SK-N-SH (cell line): ENCODE measurements at regions not wholly inside any gene's neighbourhood (a gene's known extent, or its start where the extent isn't known, plus 50 kb on each side); places are given as distances from the start of the nearest gene placed in this dataset.

ENCODE experiments used
- CTCF ChIA-PET: fragments of 300-600, 350-600 bp; formaldehyde crosslinking; extraction: SDS; loops from one replicate; lab custom pipeline; 2021; lab: Yijun Ruan, JAX
- POLR2A ChIA-PET: fragments of 350-600 bp; sonication (Branson Sonifier 250); formaldehyde crosslinking; extraction: SDS; loops from one replicate; lab custom pipeline; 2020; ENCODE audit warnings: antibody characterized with exemption, inconsistent platforms; lab: Yijun Ruan, JAX
- DNase-seq: peaks from one replicate; pipeline ENCODE4 v3.0.0; 2012
- H2AFZ ChIP-seq: fragments of 200-600 bp; sonication (generic); 2 replicates; pipeline ENCODE4 v1.8.1; 2016; ENCODE audit warnings: antibody characterized with exemption, mild to moderate bottlenecking, low read depth
- H3F3A ChIP-seq: fragments of 200-600 bp; sonication (generic); replicated peaks from 2 replicates; pipeline ENCODE3; 2016; ENCODE audit warnings: antibody characterized with exemption, mild to moderate bottlenecking; ENCODE audit not compliant: insufficient read depth
- H3K27ac ChIP-seq, 2 experiments: fragments of 200-500 bp in 1 of 2; fragments of 200-600 bp in 1 of 2; sonication (Bioruptor generic) in 1 of 2; sonication (generic), shearing (Covaris generic) in 1 of 2; 2 replicates each; pipeline versions ENCODE4 v1.5.1 to v1.6.1; 2014 to 2016; ENCODE audit warnings: low read depth in 2 of 2, inconsistent platforms in 1 of 2, low read length in 1 of 2, mild to moderate bottlenecking in 1 of 2, mixed read lengths in 1 of 2
- H3K27me3 ChIP-seq: fragments of 200-600 bp; sonication (generic), shearing (Covaris generic); 2 replicates; pipeline ENCODE4 v1.6.1; 2016; ENCODE audit warnings: mixed run types; ENCODE audit not compliant: insufficient read depth
- H3K36me3 ChIP-seq, 2 experiments: fragments of 200-500 bp in 1 of 2; fragments of 200-600 bp in 1 of 2; sonication (Bioruptor generic) in 1 of 2; sonication (generic) in 1 of 2; replicated peaks in 1 of 2; 2 replicates each; pipeline versions ENCODE3 to v1.5.1; 2014 to 2016; ENCODE audit warnings: low read length in 1 of 2, mild to moderate bottlenecking in 1 of 2; ENCODE audit not compliant: insufficient read depth in 2 of 2, control insufficient read depth in 1 of 2
- H3K4me1 ChIP-seq, 2 experiments: fragments of 200-500 bp in 1 of 2; fragments of 200-600 bp in 1 of 2; sonication (Bioruptor generic) in 1 of 2; sonication (generic), shearing (Covaris generic) in 1 of 2; 2 replicates each; pipeline versions ENCODE4 v1.5.1 to v1.6.1; 2014 to 2016; ENCODE audit warnings: low read depth in 1 of 2, low read length in 1 of 2, mixed run types in 1 of 2; ENCODE audit not compliant: insufficient read depth in 2 of 2, control insufficient read depth in 1 of 2
- H3K4me2 ChIP-seq: fragments of 200-600 bp; sonication (generic), shearing (Covaris generic); 2 replicates; pipeline ENCODE4 v1.6.1; 2017; ENCODE audit warnings: mixed run types
- H3K4me3 ChIP-seq, 2 experiments: fragments of 200-500 bp in 1 of 2; fragments of 200-600 bp in 1 of 2; sonication (Bioruptor generic) in 1 of 2; sonication (generic), shearing (Covaris generic) in 1 of 2; 2 replicates each; pipeline versions ENCODE4 v1.5.1 to v1.8.1; 2014 to 2016; ENCODE audit warnings: low read depth in 2 of 2, inconsistent platforms in 1 of 2, low read length in 1 of 2, mild to moderate bottlenecking in 1 of 2, mixed read lengths in 1 of 2, moderate library complexity in 1 of 2
- H3K79me2 ChIP-seq: fragments of 200-600 bp; sonication (generic); 2 replicates; pipeline ENCODE4 v1.8.1; 2017; ENCODE audit warnings: mild to moderate bottlenecking; ENCODE audit not compliant: insufficient read depth
- H3K9ac ChIP-seq: fragments of 200-600 bp; sonication (generic); 2 replicates; pipeline ENCODE4 v1.6.1; 2017; ENCODE audit warnings: mixed run types
- H3K9me2 ChIP-seq: fragments of 200-600 bp; sonication (generic); 2 replicates; pipeline ENCODE4 v1.6.1; 2017; ENCODE audit warnings: mixed run types
- H3K9me3 ChIP-seq: fragments of 200-600 bp; sonication (generic); 2 replicates; pipeline ENCODE4 v1.6.1; 2017; ENCODE audit warnings: mixed run types, mild to moderate bottlenecking, moderate library complexity
- H4K20me1 ChIP-seq: fragments of 200-600 bp; sonication (generic); 2 replicates; pipeline ENCODE4 v1.6.1; 2017; ENCODE audit warnings: mild to moderate bottlenecking, mixed run types; ENCODE audit not compliant: insufficient read depth
- EP300 ChIP-seq, 2 experiments: IDR thresholded peaks; 2 replicates each; pipeline versions ENCODE4 v1.4.0 to v1.6.1; 2012; ENCODE audit warnings: borderline replicate concordance in 1 of 2, low read depth in 1 of 2, low read length in 1 of 2
- EZH2phosphoT487 ChIP-seq: fragments of 200-600 bp; sonication (generic); IDR thresholded peaks from 2 replicates; pipeline ENCODE4 v1.6.1; 2017; ENCODE audit warnings: low read depth, mixed run types, mild to moderate bottlenecking, antibody characterized with exemption, moderate library complexity, borderline replicate concordance
- FOXJ3 ChIP-seq: sonication (generic); formaldehyde crosslinking; IDR thresholded peaks from 2 replicates; pipeline ENCODE4 v1.5.1; 2020; ENCODE audit warnings: mild to moderate bottlenecking, missing genetic modification reagents
- GABPA ChIP-seq: IDR thresholded peaks from 2 replicates; pipeline ENCODE4 v1.4.0; 2012; ENCODE audit warnings: low read depth, mild to moderate bottlenecking
- MEF2A ChIP-seq: IDR thresholded peaks from 2 replicates; pipeline ENCODE4 v1.4.0; 2012; ENCODE audit warnings: low read depth, borderline replicate concordance
- MXI1 ChIP-seq: IDR thresholded peaks from 2 replicates; pipeline ENCODE4 v1.6.1; 2012; ENCODE audit warnings: mild to moderate bottlenecking, low read depth, low read length, improper control_type of control experiment
- NFIC ChIP-seq: IDR thresholded peaks from 2 replicates; pipeline ENCODE4 v1.4.0; 2012; ENCODE audit warnings: borderline replicate concordance
- NRF1 ChIP-seq: IDR thresholded peaks from 2 replicates; pipeline ENCODE4 v1.6.1; 2012; ENCODE audit warnings: low read depth, mild to moderate bottlenecking, low read length
- RCOR1 ChIP-seq: fragments of 150-350 bp; IDR thresholded peaks from 2 replicates; pipeline ENCODE4 v1.6.1; 2017; ENCODE audit warnings: antibody characterized with exemption, low read length
- RFX5 ChIP-seq: IDR thresholded peaks from 2 replicates; pipeline ENCODE4 v1.6.1; 2012; ENCODE audit warnings: mild to moderate bottlenecking, improper control_type of control experiment, low read length
- RXRA ChIP-seq: IDR thresholded peaks from 2 replicates; pipeline ENCODE4 v1.4.0; 2012; ENCODE audit warnings: low read depth, mild to moderate bottlenecking, borderline replicate concordance
- TAF1 ChIP-seq: IDR thresholded peaks from 2 replicates; pipeline ENCODE4 v1.6.1; 2012; ENCODE audit warnings: low read depth, mild to moderate bottlenecking, low read length, moderate library complexity, borderline replicate concordance
- TEAD4 ChIP-seq: IDR thresholded peaks from 2 replicates; pipeline ENCODE4 v1.4.0; 2012; ENCODE audit warnings: mild to moderate bottlenecking, borderline replicate concordance; ENCODE audit not compliant: insufficient read depth
- WGBS: methylation state at CpG from one replicate; pipeline ENCODE4 v1.1.6; 2017; ENCODE audit warnings: low lambda C conversion rate; 5-methylcytosine and 5-hydroxymethylcytosine counted together
- TF ChIP-seq, protein P1 (sequence below): IDR thresholded peaks from 2 replicates; pipeline ENCODE4 v1.4.0; 2012; ENCODE audit warnings: low read depth
- TF ChIP-seq, protein P2 (sequence below): IDR thresholded peaks from 2 replicates; pipeline ENCODE4; 2012
- TF ChIP-seq, protein P3 (sequence below): fragments of 150-350 bp; IDR thresholded peaks from 2 replicates; pipeline ENCODE4 v1.6.1; 2016; ENCODE audit warnings: mild to moderate bottlenecking, low read depth, low read length
- TF ChIP-seq, protein P4 (sequence below): fragments of 200-600 bp; sonication (generic); IDR thresholded peaks from 2 replicates; pipeline ENCODE4 v1.6.1; 2017; ENCODE audit warnings: antibody characterized with exemption, mild to moderate bottlenecking, moderate library complexity
- TF ChIP-seq, protein P5 (sequence below): IDR thresholded peaks from 2 replicates; pipeline ENCODE4 v1.4.0; 2012; ENCODE audit warnings: low read depth, borderline replicate concordance

DNA sequence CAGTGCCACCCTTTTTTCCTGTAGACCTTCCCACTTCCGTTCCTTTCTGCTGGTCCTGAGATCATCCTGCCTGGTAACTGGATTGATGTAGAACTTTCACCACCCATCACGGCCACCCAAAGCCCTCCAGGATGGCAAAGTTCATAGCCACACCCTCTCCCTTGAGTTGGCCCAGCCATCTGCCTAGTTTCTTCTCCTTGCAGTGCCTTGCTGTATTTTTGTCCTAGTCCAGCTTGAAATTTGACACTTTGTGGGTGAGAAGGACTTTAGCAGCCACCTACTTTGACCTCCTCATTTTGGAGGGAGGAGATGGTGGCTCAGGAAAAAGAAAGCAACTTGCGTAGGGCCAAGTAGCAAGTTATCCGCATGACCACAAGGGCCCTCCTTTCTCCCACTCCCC lies 140.7 kb downstream of the BUB3 start:
- Histone ChIP-seq H3K36me3 (no peaks in the 10 kb centered on the region), H3K9me3 (no peaks in the 10 kb centered on the region), H3K9me2 (no peaks in the 10 kb centered on the region)
- WGBS: 51% methylated on average over 4 of the region's 4 CpGs
- TF ChIP-seq EZH2phosphoT487: no peak
- no peak for TF ChIP-seq TEAD4
- TF ChIP-seq RXRA: no peak
- TF ChIP-seq, all 33 proteins: peak for 0
- no peaks in the 10 kb centered on the region for H4K20me1 ChIP-seq
- POLR2A ChIA-PET: no interaction called here
- H3K4me1 ChIP-seq: peaks cover 0 to 9% of the 10 kb centered on the region in 2 experiments; a peak in 2 of 4 replicates
- H3K4me2 ChIP-seq: no peak overlapping the region
- H3K27me3 ChIP-seq: no peaks in the 10 kb centered on the region
- H3K27ac ChIP-seq: no peak overlapping the region
- H3F3A ChIP-seq: no peaks in the 10 kb centered on the region
- no peak overlapping the region for H2AFZ ChIP-seq
- no peak for DNase-seq
- H3K79me2 ChIP-seq: no peaks in the 10 kb centered on the region
- H3K9ac ChIP-seq: no peak overlapping the region
- CTCF ChIA-PET: no interaction called here
- H3K4me3 ChIP-seq: no peak overlapping the region

DNA sequence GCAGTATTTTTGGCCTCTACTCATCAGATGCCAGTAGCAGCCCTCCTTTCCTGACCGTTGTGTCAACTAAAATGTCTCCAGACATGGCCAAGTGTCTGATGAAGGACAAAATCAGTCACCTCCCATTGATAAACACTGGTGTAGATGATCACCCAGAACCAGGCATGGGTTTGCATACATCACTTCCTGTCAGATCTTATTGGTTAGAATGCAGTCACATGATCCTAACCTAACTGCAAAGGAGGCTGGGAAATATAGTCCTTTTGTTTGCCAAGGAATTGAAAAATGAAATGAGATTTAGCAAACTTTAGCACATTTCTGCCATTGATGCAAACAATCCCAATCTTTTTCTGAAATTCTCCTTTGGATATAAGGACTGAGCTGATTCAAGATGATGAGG lies 141.4 kb downstream of the BUB3 start:
- Histone ChIP-seq H3K27ac (no peak overlapping the region), H3K9ac (no peak overlapping the region), H3F3A (no peaks in the 10 kb centered on the region), H3K36me3 (no peaks in the 10 kb centered on the region), H3K27me3 (no peaks in the 10 kb centered on the region), H3K4me1 (peaks cover 0 to 9% of the 10 kb centered on the region in 2 experiments; a peak in 2 of 4 replicates), H3K4me3 (no peak overlapping the region), H3K9me3 (no peaks in the 10 kb centered on the region), H2AFZ (no peak overlapping the region), H3K79me2 (no peaks in the 10 kb centered on the region), H4K20me1 (no peaks in the 10 kb centered on the region)
- ChIA-PET POLR2A (no interaction called here), CTCF (no interaction called here)
- no peak for DNase-seq
- 13% methylated on average over 1 of the region's 1 CpG for whole genome bisulfite sequencing
- TF ChIP-seq, protein P1, sequence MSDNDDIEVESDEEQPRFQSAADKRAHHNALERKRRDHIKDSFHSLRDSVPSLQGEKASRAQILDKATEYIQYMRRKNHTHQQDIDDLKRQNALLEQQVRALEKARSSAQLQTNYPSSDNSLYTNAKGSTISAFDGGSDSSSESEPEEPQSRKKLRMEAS: no peak
- TF ChIP-seq, protein P2, sequence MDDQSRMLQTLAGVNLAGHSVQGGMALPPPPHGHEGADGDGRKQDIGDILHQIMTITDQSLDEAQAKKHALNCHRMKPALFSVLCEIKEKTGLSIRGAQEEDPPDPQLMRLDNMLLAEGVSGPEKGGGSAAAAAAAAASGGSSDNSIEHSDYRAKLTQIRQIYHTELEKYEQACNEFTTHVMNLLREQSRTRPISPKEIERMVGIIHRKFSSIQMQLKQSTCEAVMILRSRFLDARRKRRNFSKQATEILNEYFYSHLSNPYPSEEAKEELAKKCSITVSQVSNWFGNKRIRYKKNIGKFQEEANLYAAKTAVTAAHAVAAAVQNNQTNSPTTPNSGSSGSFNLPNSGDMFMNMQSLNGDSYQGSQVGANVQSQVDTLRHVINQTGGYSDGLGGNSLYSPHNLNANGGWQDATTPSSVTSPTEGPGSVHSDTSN: no peak
- TF ChIP-seq RCOR1 (no peak), NRF1 (no peak), RFX5 (no peak), MXI1 (no peak), NFIC (no peak), EZH2phosphoT487 (no peak), GABPA (no peak), EP300 (IDR thresholded peaks at IDR 0.05; ENCODE audit: borderline replicate concordance in 1 of 2, low read depth in 1 of 2, low read length in 1 of 2) (no peak), RXRA (no peak), MEF2A (no peak), TAF1 (no peak), FOXJ3 (CRISPR knock-in tag) (no peak)
- TF ChIP-seq, protein P3, sequence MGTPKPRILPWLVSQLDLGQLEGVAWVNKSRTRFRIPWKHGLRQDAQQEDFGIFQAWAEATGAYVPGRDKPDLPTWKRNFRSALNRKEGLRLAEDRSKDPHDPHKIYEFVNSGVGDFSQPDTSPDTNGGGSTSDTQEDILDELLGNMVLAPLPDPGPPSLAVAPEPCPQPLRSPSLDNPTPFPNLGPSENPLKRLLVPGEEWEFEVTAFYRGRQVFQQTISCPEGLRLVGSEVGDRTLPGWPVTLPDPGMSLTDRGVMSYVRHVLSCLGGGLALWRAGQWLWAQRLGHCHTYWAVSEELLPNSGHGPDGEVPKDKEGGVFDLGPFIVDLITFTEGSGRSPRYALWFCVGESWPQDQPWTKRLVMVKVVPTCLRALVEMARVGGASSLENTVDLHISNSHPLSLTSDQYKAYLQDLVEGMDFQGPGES: no peak
- TF ChIP-seq, protein P4, sequence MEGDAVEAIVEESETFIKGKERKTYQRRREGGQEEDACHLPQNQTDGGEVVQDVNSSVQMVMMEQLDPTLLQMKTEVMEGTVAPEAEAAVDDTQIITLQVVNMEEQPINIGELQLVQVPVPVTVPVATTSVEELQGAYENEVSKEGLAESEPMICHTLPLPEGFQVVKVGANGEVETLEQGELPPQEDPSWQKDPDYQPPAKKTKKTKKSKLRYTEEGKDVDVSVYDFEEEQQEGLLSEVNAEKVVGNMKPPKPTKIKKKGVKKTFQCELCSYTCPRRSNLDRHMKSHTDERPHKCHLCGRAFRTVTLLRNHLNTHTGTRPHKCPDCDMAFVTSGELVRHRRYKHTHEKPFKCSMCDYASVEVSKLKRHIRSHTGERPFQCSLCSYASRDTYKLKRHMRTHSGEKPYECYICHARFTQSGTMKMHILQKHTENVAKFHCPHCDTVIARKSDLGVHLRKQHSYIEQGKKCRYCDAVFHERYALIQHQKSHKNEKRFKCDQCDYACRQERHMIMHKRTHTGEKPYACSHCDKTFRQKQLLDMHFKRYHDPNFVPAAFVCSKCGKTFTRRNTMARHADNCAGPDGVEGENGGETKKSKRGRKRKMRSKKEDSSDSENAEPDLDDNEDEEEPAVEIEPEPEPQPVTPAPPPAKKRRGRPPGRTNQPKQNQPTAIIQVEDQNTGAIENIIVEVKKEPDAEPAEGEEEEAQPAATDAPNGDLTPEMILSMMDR: no peak
- TF ChIP-seq, protein P5, sequence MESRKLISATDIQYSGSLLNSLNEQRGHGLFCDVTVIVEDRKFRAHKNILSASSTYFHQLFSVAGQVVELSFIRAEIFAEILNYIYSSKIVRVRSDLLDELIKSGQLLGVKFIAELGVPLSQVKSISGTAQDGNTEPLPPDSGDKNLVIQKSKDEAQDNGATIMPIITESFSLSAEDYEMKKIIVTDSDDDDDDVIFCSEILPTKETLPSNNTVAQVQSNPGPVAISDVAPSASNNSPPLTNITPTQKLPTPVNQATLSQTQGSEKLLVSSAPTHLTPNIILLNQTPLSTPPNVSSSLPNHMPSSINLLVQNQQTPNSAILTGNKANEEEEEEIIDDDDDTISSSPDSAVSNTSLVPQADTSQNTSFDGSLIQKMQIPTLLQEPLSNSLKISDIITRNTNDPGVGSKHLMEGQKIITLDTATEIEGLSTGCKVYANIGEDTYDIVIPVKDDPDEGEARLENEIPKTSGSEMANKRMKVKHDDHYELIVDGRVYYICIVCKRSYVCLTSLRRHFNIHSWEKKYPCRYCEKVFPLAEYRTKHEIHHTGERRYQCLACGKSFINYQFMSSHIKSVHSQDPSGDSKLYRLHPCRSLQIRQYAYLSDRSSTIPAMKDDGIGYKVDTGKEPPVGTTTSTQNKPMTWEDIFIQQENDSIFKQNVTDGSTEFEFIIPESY: no peak
- TF ChIP-seq, all 33 proteins: peak for 0
- Histone ChIP-seq H3K9me2 (no peaks in the 10 kb centered on the region), H3K4me2 (no peak overlapping the region)
